T-helper 2 cell treated with Interferon-gamma antibody and Interleukin-4, amounts not matched to agents 5 μg/mL and 100 μg/mL, for 36 hours (primary cell): ENCODE measurements at regions not wholly inside any gene's neighbourhood (a gene's known extent, or its start where the extent isn't known, plus 50 kb on each side); places are given as distances from the start of the nearest gene placed in this dataset.

ENCODE experiments used
- DNase-seq: peaks from one replicate; pipeline ENCODE4 v3.0.0; 2021; ENCODE audit warnings: low spot score
- H3K27ac Mint-ChIP-seq: one replicate; pipeline ENCODE4 v1.8.0; 2021; ENCODE audit warnings: mild to moderate bottlenecking, mixed read lengths
- H3K27me3 Mint-ChIP-seq: one replicate; pipeline ENCODE4 v1.8.0; 2021; ENCODE audit warnings: low read depth, mixed read lengths
- H3K36me3 Mint-ChIP-seq: one replicate; pipeline ENCODE4 v1.8.0; 2021; ENCODE audit warnings: low read depth, mixed read lengths
- H3K4me1 Mint-ChIP-seq: one replicate; pipeline ENCODE4 v1.8.0; 2021; ENCODE audit warnings: low read depth, mixed read lengths
- H3K4me3 Mint-ChIP-seq: one replicate; pipeline ENCODE4 v1.8.0; 2022; ENCODE audit warnings: mild to moderate bottlenecking, moderate library complexity, mixed read lengths
- H3K9me3 Mint-ChIP-seq: one replicate; pipeline ENCODE4 v1.8.0; 2021; ENCODE audit warnings: mixed read lengths

- DNase-seq, result no peak
- H3K36me3 Mint-ChIP-seq, result no peaks in the 10 kb centered on the region
- no peaks in the 10 kb centered on the region for H3K4me1 Mint-ChIP-seq
- no peak overlapping the region for H3K4me3 Mint-ChIP-seq
- H3K27me3 Mint-ChIP-seq, result no peaks in the 10 kb centered on the region
- no peak overlapping the region for H3K27ac Mint-ChIP-seq
- peaks cover 26% of the 10 kb centered on the region for H3K9me3 Mint-ChIP-seq
Observed at GRCh38 chr5:110134963-110135935, 445.5 kb downstream of the MAN2A1 start.

GRCh38 chr5:110150199-110150598, 460.5 kb downstream of the MAN2A1 start:
- Mint-ChIP-seq H3K36me3 (no peaks in the 10 kb centered on the region), H3K27me3 (no peaks in the 10 kb centered on the region), H3K4me3 (no peak overlapping the region), H3K4me1 (no peaks in the 10 kb centered on the region), H3K9me3 (peaks cover 3% of the 10 kb centered on the region), H3K27ac (no peak overlapping the region)
- DNase-seq, result no peak

GRCh38 chr5:110159202-110159601, 469.5 kb downstream of the MAN2A1 start:
- no peak for DNase-seq
- Mint-ChIP-seq H3K4me3 (no peak overlapping the region), H3K36me3 (no peaks in the 10 kb centered on the region), H3K27ac (no peak overlapping the region), H3K4me1 (no peaks in the 10 kb centered on the region), H3K9me3 (no peaks in the 10 kb centered on the region), H3K27me3 (no peaks in the 10 kb centered on the region)

GRCh38 chr5:110161162-110161561, 471.4 kb downstream of the MAN2A1 start:
- Mint-ChIP-seq H3K9me3 (no peaks in the 10 kb centered on the region), H3K27ac (no peak overlapping the region), H3K4me3 (no peak overlapping the region), H3K36me3 (no peaks in the 10 kb centered on the region), H3K27me3 (no peaks in the 10 kb centered on the region), H3K4me1 (no peaks in the 10 kb centered on the region)
- no peak for DNase-seq

GRCh38 chr5:110165366-110165765, 475.6 kb downstream of the MAN2A1 start:
- no peaks in the 10 kb centered on the region for H3K27me3 Mint-ChIP-seq
- DNase-seq, result no peak
- H3K27ac Mint-ChIP-seq, result no peak overlapping the region
- H3K9me3 Mint-ChIP-seq, result peaks cover under 1% of the 10 kb centered on the region
- H3K36me3 Mint-ChIP-seq, result no peaks in the 10 kb centered on the region
- no peaks in the 10 kb centered on the region for H3K4me1 Mint-ChIP-seq
- H3K4me3 Mint-ChIP-seq, result no peak overlapping the region

GRCh38 chr5:110167384-110167783, 477.7 kb downstream of the MAN2A1 start:
- H3K4me3 Mint-ChIP-seq, result no peak overlapping the region
- no peak for DNase-seq
- H3K27me3 Mint-ChIP-seq, result no peaks in the 10 kb centered on the region
- H3K4me1 Mint-ChIP-seq, result no peaks in the 10 kb centered on the region
- H3K27ac Mint-ChIP-seq, result no peak overlapping the region
- peaks cover 12% of the 10 kb centered on the region for H3K9me3 Mint-ChIP-seq
- no peaks in the 10 kb centered on the region for H3K36me3 Mint-ChIP-seq

- no peak overlapping the region for H3K27ac Mint-ChIP-seq
- H3K9me3 Mint-ChIP-seq, result peaks cover 12% of the 10 kb centered on the region
- H3K4me3 Mint-ChIP-seq, result no peak overlapping the region
- H3K36me3 Mint-ChIP-seq, result no peaks in the 10 kb centered on the region
- no peak for DNase-seq
- H3K4me1 Mint-ChIP-seq, result no peaks in the 10 kb centered on the region
- no peaks in the 10 kb centered on the region for H3K27me3 Mint-ChIP-seq
Observed at GRCh38 chr5:110169461-110169860, 479.7 kb downstream of the MAN2A1 start.

GRCh38 chr5:110177729-110178128, 488.0 kb downstream of the MAN2A1 start:
- no peaks in the 10 kb centered on the region for H3K4me1 Mint-ChIP-seq
- H3K36me3 Mint-ChIP-seq, result no peaks in the 10 kb centered on the region
- no peaks in the 10 kb centered on the region for H3K27me3 Mint-ChIP-seq
- H3K4me3 Mint-ChIP-seq, result no peak overlapping the region
- no peak for DNase-seq
- no peak overlapping the region for H3K27ac Mint-ChIP-seq
- H3K9me3 Mint-ChIP-seq, result no peaks in the 10 kb centered on the region

GRCh38 chr5:110179321-110179720, 489.6 kb downstream of the MAN2A1 start:
- Mint-ChIP-seq H3K9me3 (no peaks in the 10 kb centered on the region), H3K4me3 (no peak overlapping the region), H3K36me3 (no peaks in the 10 kb centered on the region), H3K27me3 (no peaks in the 10 kb centered on the region), H3K27ac (no peak overlapping the region), H3K4me1 (no peaks in the 10 kb centered on the region)
- no peak for DNase-seq

GRCh38 chr5:110194191-110194590, 504.5 kb downstream of the MAN2A1 start:
- Mint-ChIP-seq H3K27ac (no peak overlapping the region), H3K36me3 (no peaks in the 10 kb centered on the region), H3K4me1 (no peaks in the 10 kb centered on the region), H3K4me3 (no peak overlapping the region), H3K27me3 (no peaks in the 10 kb centered on the region), H3K9me3 (peaks cover 1% of the 10 kb centered on the region)
- DNase-seq, result no peak

- Mint-ChIP-seq H3K9me3 (no peaks in the 10 kb centered on the region), H3K27ac (no peak overlapping the region), H3K4me1 (no peaks in the 10 kb centered on the region), H3K27me3 (no peaks in the 10 kb centered on the region), H3K36me3 (no peaks in the 10 kb centered on the region), H3K4me3 (no peak overlapping the region)
- DNase-seq, result no peak
Observed at GRCh38 chr5:110195288-110195687, 505.6 kb downstream of the MAN2A1 start.

- H3K4me3 Mint-ChIP-seq, result no peak overlapping the region
- no peak for DNase-seq
- no peak overlapping the region for H3K27ac Mint-ChIP-seq
- H3K27me3 Mint-ChIP-seq, result no peaks in the 10 kb centered on the region
- H3K9me3 Mint-ChIP-seq, result no peaks in the 10 kb centered on the region
- H3K36me3 Mint-ChIP-seq, result no peaks in the 10 kb centered on the region
- H3K4me1 Mint-ChIP-seq, result no peaks in the 10 kb centered on the region
Observed at GRCh38 chr5:110201791-110202190, 512.1 kb downstream of the MAN2A1 start.

- no peaks in the 10 kb centered on the region for H3K4me1 Mint-ChIP-seq
- no peaks in the 10 kb centered on the region for H3K36me3 Mint-ChIP-seq
- no peaks in the 10 kb centered on the region for H3K27me3 Mint-ChIP-seq
- H3K27ac Mint-ChIP-seq, result no peak overlapping the region
- no peak for DNase-seq
- no peaks in the 10 kb centered on the region for H3K9me3 Mint-ChIP-seq
- H3K4me3 Mint-ChIP-seq, result no peak overlapping the region
Observed at GRCh38 chr5:110203661-110204060, 513.9 kb downstream of the MAN2A1 start.

GRCh38 chr5:110209401-110209800, 517.1 kb downstream of the TMEM232 start:
- no peaks in the 10 kb centered on the region for H3K27me3 Mint-ChIP-seq
- H3K4me1 Mint-ChIP-seq, result no peaks in the 10 kb centered on the region
- H3K36me3 Mint-ChIP-seq, result no peaks in the 10 kb centered on the region
- DNase-seq, result no peak
- no peak overlapping the region for H3K4me3 Mint-ChIP-seq
- H3K27ac Mint-ChIP-seq, result no peak overlapping the region
- peaks cover 4% of the 10 kb centered on the region for H3K9me3 Mint-ChIP-seq

- Mint-ChIP-seq H3K4me1 (no peaks in the 10 kb centered on the region), H3K36me3 (no peaks in the 10 kb centered on the region), H3K27me3 (no peaks in the 10 kb centered on the region), H3K9me3 (peaks cover 33% of the 10 kb centered on the region), H3K4me3 (no peak overlapping the region), H3K27ac (no peak overlapping the region)
- no peak for DNase-seq
Observed at GRCh38 chr5:110218981-110219380, 507.5 kb downstream of the TMEM232 start.
